IMR-90 (cell line): ENCODE measurements at regions not wholly inside any gene's neighbourhood (a gene's known extent, or its start where the extent isn't known, plus 50 kb on each side); places are given as distances from the start of the nearest gene placed in this dataset.

Experiments
- BHLHE40 ChIP-seq: fragments of 150-350 bp; IDR thresholded peaks from 2 replicates; pipeline ENCODE4 v1.6.1; 2016; ENCODE audit warnings: mild to moderate bottlenecking, low read depth, low read length
- ELK1 ChIP-seq: fragments of 150-350 bp; IDR thresholded peaks from 2 replicates; pipeline ENCODE4 v1.6.1; 2016; ENCODE audit warnings: low read depth, mild to moderate bottlenecking, low read length, moderate library complexity, borderline replicate concordance
- MXI1 ChIP-seq: IDR thresholded peaks from 2 replicates; pipeline ENCODE4 v1.6.1; 2012; ENCODE audit warnings: low read depth, mild to moderate bottlenecking, low read length, moderate library complexity, borderline replicate concordance
- NFE2L2 ChIP-seq: fragments of 150-350 bp; IDR thresholded peaks from 2 replicates; pipeline ENCODE4 v1.6.1; 2016; ENCODE audit warnings: low read depth, mild to moderate bottlenecking, low read length
- POLR2A ChIP-seq: IDR thresholded peaks from 2 replicates; pipeline ENCODE4 v1.6.1; 2012; ENCODE audit warnings: mild to moderate bottlenecking, low read depth, low read length
- RAD21 ChIP-seq: IDR thresholded peaks from 2 replicates; pipeline ENCODE4 v1.6.1; 2012; ENCODE audit warnings: low read length, improper control_type of control experiment
- RFX5 ChIP-seq: IDR thresholded peaks from 2 replicates; pipeline ENCODE4 v1.8.0; 2012; ENCODE audit warnings: low read depth, mild to moderate bottlenecking, low read length, moderate library complexity
- TF ChIP-seq, protein P1 (sequence below): conservative IDR thresholded peaks from 2 replicates; pipeline ENCODE4 v1.5.1; 2012; ENCODE audit warnings: mild to moderate bottlenecking, low read depth, low read length, improper control_type of control experiment

- peak; percentile 55 for TF ChIP-seq POLR2A
- TF ChIP-seq ELK1, result no peak
- TF ChIP-seq, protein P1, sequence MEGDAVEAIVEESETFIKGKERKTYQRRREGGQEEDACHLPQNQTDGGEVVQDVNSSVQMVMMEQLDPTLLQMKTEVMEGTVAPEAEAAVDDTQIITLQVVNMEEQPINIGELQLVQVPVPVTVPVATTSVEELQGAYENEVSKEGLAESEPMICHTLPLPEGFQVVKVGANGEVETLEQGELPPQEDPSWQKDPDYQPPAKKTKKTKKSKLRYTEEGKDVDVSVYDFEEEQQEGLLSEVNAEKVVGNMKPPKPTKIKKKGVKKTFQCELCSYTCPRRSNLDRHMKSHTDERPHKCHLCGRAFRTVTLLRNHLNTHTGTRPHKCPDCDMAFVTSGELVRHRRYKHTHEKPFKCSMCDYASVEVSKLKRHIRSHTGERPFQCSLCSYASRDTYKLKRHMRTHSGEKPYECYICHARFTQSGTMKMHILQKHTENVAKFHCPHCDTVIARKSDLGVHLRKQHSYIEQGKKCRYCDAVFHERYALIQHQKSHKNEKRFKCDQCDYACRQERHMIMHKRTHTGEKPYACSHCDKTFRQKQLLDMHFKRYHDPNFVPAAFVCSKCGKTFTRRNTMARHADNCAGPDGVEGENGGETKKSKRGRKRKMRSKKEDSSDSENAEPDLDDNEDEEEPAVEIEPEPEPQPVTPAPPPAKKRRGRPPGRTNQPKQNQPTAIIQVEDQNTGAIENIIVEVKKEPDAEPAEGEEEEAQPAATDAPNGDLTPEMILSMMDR, result peak; percentile 92
- no peak for TF ChIP-seq RFX5
- TF ChIP-seq NFE2L2, result no peak
- TF ChIP-seq RAD21, result peak; percentile 80
- no peak for TF ChIP-seq MXI1
- peak; percentile 17; the same call in 1 of the 2 replicates for TF ChIP-seq BHLHE40
Observed at GRCh38 chr5:149434162-149435014, 55.3 kb upstream of the IL17B start.
